HG03558 (cell line): ENCODE measurements at regions not wholly inside any gene's neighbourhood (a gene's known extent, or its start where the extent isn't known, plus 50 kb on each side); places are given as distances from the start of the nearest gene placed in this dataset.

ENCODE experiments used
- ATAC-seq: cut with Tn5 transposase; IDR thresholded peaks from one replicate; pipeline ENCODE4 v1.9.1; 2021; ENCODE audit warnings: moderate number of reproducible peaks; ENCODE audit not compliant: unreplicated experiment; ENCODE audit errors: extremely low read depth

- no peak for ATAC-seq
Observed at GRCh38 chr1:182297335-182297734, 94.3 kb downstream of the GLUL start.

- no peak for ATAC-seq
Observed at GRCh38 chr1:182295697-182296096, 95.9 kb downstream of the GLUL start.

DNA sequence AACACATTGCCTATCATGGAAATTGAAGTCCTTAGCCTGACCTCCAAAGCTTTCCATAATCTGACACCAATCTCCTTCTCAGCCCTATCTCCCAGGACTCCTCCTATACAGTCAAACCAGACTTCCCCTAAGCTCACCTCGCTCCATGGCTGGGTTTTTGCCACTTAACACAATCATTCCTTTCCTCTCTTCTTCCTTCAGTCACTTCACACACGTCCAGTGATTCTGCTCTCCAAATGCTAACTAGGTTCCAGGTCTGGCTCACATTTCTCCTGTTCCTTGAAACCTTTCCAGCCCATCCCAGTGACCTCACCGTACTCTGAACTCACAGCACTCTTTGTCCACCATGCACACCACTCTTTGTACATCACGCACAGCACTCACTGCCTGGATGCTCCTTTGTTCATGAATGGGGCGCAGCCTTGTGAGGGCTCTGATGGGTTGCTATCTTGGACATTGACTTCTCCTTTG lies 98.4 kb downstream of the GLUL start:
- no peak for ATAC-seq

- ATAC-seq, result no peak
Observed at GRCh38 chr1:182292193-182292741, 99.3 kb downstream of the GLUL start.

DNA sequence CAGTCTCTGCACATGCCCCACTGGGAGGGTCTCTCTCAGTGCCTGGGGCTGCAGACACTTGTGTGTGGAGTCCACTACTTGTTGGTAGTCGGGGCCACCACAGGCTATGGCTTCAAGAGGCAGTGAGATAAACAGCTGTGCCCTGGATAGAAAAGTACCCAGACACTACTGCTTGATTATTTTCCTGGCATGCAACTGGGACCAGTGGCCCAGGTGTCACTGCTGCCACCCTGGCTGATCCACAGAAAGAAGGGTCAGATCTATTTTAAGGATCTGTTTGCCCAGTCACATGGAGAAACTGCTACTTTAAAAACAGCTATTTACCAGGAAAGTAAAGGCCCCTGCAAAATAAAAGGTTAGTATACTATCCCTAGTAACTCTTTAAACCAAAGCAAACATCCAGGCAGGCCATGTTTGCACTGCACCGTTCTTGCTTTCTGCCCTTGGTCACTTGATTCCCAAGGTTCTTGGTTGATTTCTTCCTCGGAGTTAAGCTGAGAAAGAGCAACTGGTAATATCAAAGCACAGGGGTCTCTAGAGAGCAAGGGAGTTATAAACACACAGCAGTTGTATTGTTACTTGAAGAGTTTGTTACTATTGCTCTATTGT lies 99.9 kb downstream of the GLUL start:
- ATAC-seq, result no peak

DNA sequence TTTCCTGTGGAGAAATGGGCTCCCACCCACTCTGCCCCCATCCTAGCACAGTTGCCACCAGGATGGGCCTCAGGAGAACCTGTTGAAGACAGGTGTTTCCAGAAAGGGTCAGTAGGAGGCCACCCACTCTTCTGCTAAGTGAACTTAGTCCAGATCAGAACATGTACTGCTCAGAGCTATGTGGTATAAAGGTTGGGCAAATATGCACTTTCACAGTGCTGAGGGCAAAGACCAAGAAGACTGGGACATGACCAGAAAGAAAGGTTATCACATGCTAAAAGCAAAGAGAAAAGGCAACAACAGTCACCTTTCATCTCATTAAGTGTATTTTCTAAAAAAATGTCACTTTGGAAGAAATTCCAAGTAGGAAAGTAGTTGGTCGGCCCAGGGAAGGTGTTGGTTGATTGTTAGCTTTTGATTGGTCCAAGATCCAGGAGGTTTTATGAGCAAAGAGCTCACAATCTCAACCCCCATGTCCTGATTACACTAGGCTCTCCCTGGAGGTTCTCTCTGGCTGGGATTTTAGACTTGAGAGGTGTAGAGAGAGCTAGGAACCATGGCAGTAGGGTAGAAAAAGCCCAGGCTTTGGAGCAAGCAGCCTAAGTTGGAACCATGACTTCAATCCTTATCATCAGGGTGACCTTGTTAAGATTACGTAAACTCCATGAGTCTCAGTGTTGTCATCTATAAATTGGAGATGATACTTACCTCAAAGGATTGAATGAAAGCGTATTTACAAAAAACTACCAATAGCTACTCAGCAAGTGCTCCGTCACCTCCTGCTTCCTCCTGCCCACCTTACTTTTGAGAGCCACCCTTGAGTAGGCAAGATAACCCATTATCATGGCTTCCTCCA lies 102.6 kb downstream of the GLUL start:
- no peak for ATAC-seq

DNA sequence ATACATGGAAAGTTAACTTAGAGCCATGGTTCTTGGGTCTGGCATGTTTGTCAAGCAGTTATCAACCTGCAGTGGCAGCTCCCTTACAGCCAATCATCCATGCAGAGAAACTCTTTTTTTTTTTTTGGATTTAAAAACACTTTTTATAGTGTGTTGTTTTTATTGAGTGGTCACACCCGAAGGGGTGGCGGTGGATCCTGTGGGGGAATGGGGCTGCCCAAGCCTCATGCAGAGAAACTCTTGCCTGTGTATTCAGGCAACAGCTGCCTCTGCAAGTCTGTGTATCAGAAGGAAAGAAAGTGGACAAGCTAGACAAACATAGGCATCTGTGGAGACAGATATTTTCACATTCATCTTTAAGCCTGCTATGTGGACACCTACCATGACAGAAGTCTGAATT lies 104.8 kb downstream of the GLUL start:
- ATAC-seq, result no peak

GRCh38 chr1:182283746-182284544 lies 107.6 kb downstream of the GLUL start:
- ATAC-seq, result no peak

DNA sequence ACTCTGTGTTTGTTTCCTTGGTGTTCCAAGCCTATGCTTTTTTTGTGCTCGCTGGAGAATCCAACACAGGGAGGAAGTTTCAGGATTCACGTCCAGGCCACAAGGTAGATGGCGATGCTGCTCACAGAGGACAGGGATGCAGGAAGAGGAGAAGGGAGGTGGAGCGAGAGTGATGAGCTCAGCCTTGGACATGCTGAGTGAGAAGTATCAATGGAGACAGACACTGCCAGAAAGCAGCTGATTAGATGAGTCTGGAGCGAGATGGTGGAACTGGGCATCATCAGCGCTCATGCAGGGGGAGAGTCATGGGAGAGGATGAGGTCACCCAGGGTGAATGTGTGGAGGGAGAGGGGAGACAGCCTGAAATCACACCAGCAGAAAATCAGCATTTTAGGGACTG lies 110.0 kb downstream of the GLUL start:
- no peak for ATAC-seq

DNA sequence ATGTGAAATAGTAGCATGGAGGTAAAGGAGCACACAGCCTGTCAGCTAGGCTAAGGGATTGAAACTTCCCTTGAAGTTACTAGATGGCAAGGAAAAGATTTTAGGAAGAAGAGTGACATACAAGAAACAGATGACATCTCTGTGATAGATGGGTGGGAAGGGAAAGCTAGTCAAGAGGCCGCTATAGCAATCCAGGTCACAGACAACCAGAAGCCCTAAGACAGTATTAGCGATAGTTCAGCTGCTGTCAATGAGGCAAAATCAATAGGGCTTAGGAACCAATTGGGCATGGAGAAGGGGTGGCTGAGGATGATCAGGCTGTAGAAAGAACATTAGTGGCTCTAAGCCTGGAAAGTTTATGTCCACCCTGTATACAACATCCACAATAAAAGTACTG lies 111.1 kb downstream of the GLUL start:
- no peak for ATAC-seq

- no peak for ATAC-seq
Observed at GRCh38 chr1:182279724-182280503, 111.7 kb downstream of the GLUL start.

DNA sequence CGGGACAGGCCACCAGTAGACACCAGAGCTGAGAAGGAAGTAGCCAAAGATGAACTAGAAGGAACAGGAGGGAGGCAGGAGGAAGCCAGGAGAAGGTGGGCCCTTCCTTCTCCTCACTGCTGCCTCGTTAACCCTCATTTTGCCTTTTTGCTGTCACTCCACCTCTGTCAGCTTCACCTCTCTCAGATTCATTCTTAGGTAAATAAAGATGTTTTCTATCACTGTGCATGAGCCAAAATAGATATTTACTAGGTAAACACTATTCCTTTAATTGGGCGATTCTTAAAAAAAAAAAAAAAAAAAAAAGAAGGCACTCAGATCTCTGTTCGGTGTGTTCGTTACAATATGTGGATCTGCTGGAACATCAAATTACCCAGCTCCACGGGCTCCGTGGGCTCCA lies 112.3 kb downstream of the GLUL start:
- ATAC-seq, result no peak

GRCh38 chr1:182278144-182279054 lies 113.2 kb downstream of the GLUL start:
- ATAC-seq, result no peak

DNA sequence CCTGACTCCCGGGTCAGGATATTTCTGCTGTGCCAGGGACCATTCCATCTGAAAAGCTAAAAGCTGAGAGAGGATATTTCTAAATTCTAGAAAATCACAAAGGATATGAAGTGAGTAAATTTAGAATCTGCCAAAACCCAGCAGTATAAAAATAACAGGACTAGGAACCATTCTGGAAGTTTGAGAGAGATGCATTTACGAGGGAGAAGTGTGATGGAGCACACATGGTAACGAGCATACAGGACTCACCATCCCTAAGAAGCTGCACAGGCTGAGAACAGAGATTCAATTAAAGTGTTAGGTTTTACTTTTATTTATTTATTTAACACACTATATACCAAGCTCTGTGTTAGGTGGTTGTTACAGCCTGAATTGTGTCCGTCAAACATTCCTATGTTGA lies 116.3 kb downstream of the GLUL start:
- ATAC-seq, result no peak

GRCh38 chr1:182274618-182275017 lies 117.0 kb downstream of the GLUL start:
- ATAC-seq, result no peak

GRCh38 chr1:182270731-182271130 lies 120.9 kb downstream of the GLUL start:
- ATAC-seq, result no peak

DNA sequence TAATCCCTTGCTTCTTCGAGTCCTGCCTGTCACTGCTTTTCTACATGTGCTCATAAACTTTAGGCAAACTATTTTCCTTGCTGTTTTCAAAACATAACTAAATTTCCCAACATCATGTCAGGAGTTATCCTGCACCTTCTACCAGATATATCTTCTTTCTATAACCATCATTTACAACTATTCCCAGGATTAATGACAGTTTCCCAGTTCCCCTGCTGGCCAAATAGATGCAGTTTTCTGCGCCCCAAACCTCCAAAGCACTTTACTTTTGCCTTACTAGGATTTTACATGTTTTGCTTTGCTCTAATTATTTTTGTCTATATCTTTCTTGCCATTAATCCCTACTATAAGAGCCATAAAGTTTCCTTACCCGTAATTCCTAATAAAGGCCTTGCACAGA lies 122.5 kb downstream of the GLUL start:
- ATAC-seq, result no peak

- ATAC-seq, result no peak
Observed at GRCh38 chr1:182268669-182269068, 122.9 kb downstream of the GLUL start.

DNA sequence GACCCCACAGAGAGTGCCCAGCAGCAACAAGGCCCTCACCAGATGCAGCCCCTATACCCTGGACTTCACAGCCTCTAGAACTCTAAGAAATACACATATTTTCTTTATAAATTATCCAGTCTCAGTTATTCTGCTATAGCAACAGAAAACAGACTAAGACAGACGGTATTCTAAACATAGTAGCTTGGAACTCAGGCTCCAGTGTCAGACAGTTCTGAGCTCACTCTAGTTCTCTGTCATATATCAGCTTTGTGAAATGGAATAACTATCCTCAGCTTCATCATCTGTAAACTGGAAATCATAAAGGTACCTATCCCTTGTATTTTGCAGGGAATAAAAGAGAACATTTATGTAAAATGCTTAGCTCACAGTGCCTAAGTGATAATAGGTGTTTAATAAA lies 127.4 kb downstream of the GLUL start:
- ATAC-seq, result no peak
